ENCODE measurements at regions not wholly inside any gene's neighbourhood (a gene's known extent, or its start where the extent isn't known, plus 50 kb on each side); places are given as distances from the start of the nearest gene placed in this dataset.

DNA sequence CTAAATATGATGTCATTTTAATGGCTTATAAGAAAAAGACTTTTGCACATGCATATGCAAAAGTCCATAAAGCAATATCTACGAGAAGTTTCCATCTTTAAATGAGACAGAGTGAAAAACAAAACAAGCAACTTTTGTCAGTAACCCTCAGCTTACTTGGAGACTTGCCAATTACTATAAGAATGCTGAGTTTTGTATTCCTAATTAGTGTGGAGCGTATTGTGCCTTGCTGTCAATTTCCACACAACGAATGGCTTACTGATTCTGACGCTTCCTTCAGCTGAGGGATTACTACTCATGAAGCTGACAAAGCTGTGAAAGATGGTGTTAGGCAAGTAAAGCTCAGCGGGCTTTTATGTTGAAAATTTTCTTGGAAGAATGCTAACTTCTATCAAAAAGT, 440.4 kb upstream of the ADAMTS5 start:
- ChIA-PET POLR2A (no interaction called here), CTCF (no interaction called here)
- TF ChIP-seq SMAD4 (CRISPR knock-in tag; IDR thresholded peaks at IDR 0.05) (no peak), ZNF219 (CRISPR knock-in tag; IDR thresholded peaks at IDR 0.05; ENCODE audit: borderline replicate concordance) (no peak)
- TF ChIP-seq, protein P1, sequence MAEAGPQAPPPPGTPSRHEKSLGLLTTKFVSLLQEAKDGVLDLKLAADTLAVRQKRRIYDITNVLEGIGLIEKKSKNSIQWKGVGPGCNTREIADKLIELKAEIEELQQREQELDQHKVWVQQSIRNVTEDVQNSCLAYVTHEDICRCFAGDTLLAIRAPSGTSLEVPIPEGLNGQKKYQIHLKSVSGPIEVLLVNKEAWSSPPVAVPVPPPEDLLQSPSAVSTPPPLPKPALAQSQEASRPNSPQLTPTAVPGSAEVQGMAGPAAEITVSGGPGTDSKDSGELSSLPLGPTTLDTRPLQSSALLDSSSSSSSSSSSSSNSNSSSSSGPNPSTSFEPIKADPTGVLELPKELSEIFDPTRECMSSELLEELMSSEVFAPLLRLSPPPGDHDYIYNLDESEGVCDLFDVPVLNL (CRISPR knock-in tag; IDR thresholded peaks at IDR 0.05; ENCODE audit: borderline replicate concordance, low read depth), result no peak
- Mint-ChIP-seq H3K9me3 (peaks cover 9% of the 10 kb centered on the region), H3K4me3 (no peak overlapping the region), H3K27me3 (ENCODE audit: low read depth) (no peaks in the 10 kb centered on the region), H3K27ac (no peak overlapping the region), H3K4me1 (peaks cover 14% of the 10 kb centered on the region), H3K36me3 (no peaks in the 10 kb centered on the region)
- DNase-seq (ENCODE audit: low spot score), result no peak
- ATAC-seq, result no peak

DNA sequence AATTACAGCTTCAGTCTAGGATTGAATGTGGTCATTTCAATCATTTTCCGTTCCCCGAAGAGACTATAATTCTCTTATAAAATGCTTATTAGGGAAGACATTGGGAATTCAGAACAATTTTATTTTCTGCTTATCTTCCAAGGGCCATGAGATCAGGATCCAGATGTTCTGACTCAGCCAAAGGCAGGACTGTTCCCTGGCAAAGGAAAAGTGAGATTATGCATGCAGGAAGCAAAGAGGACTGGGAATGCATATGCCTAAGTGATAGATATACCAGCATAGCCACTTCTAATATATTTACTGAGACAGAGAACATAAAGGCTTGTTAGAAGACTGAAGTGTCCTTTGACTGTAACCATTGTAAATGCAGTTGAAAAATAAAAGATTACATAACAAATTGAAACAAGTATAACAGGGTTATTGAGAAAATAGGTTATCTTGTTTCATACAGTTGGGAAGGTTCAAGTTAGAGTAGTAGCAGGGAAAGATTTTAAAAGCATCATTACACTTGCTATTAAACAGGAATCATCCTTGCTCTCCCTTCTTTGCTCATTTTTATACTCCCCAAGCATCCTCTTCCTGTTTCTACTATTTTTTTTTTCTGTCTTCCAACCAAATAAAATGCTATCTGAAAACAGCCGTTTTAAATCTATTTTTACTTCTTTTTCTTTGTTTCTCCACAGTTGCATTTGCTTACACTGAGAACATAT, 439.6 kb upstream of the ADAMTS5 start:
- Mint-ChIP-seq H3K36me3 (no peaks in the 10 kb centered on the region), H3K4me3 (no peak overlapping the region), H3K9me3 (peaks cover 9% of the 10 kb centered on the region), H3K27ac (no peak overlapping the region), H3K4me1 (peaks cover 17% of the 10 kb centered on the region), H3K27me3 (ENCODE audit: low read depth) (no peaks in the 10 kb centered on the region)
- ChIA-PET POLR2A (no interaction called here), CTCF (no interaction called here)
- peak; percentile 32; the same call in 1 of the 2 replicates for ATAC-seq
- TF ChIP-seq TEAD4 (CRISPR knock-in tag; IDR thresholded peaks at IDR 0.05), result no peak
- no peak for TF ChIP-seq CREM (CRISPR knock-in tag; IDR thresholded peaks at IDR 0.05)
- TF ChIP-seq ELF4 (CRISPR knock-in tag; IDR thresholded peaks at IDR 0.05; ENCODE audit: low read depth), result no peak
- TF ChIP-seq FOXP1 (CRISPR knock-in tag; IDR thresholded peaks at IDR 0.05; ENCODE audit: borderline replicate concordance), result no peak
- TF ChIP-seq, protein P2, sequence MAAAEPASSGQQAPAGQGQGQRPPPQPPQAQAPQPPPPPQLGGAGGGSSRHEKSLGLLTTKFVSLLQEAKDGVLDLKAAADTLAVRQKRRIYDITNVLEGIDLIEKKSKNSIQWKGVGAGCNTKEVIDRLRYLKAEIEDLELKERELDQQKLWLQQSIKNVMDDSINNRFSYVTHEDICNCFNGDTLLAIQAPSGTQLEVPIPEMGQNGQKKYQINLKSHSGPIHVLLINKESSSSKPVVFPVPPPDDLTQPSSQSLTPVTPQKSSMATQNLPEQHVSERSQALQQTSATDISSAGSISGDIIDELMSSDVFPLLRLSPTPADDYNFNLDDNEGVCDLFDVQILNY (CRISPR knock-in tag; IDR thresholded peaks at IDR 0.05), result no peak
- TF ChIP-seq NR2C2 (CRISPR knock-in tag; IDR thresholded peaks at IDR 0.05), result no peak
- TF ChIP-seq, protein P1 (CRISPR knock-in tag; IDR thresholded peaks at IDR 0.05; ENCODE audit: borderline replicate concordance, low read depth), result no peak
- TF ChIP-seq MYBL2 (CRISPR knock-in tag; IDR thresholded peaks at IDR 0.05), result no peak
- no peak for TF ChIP-seq NR1H2 (CRISPR knock-in tag; IDR thresholded peaks at IDR 0.05)
- TF ChIP-seq, protein P3, sequence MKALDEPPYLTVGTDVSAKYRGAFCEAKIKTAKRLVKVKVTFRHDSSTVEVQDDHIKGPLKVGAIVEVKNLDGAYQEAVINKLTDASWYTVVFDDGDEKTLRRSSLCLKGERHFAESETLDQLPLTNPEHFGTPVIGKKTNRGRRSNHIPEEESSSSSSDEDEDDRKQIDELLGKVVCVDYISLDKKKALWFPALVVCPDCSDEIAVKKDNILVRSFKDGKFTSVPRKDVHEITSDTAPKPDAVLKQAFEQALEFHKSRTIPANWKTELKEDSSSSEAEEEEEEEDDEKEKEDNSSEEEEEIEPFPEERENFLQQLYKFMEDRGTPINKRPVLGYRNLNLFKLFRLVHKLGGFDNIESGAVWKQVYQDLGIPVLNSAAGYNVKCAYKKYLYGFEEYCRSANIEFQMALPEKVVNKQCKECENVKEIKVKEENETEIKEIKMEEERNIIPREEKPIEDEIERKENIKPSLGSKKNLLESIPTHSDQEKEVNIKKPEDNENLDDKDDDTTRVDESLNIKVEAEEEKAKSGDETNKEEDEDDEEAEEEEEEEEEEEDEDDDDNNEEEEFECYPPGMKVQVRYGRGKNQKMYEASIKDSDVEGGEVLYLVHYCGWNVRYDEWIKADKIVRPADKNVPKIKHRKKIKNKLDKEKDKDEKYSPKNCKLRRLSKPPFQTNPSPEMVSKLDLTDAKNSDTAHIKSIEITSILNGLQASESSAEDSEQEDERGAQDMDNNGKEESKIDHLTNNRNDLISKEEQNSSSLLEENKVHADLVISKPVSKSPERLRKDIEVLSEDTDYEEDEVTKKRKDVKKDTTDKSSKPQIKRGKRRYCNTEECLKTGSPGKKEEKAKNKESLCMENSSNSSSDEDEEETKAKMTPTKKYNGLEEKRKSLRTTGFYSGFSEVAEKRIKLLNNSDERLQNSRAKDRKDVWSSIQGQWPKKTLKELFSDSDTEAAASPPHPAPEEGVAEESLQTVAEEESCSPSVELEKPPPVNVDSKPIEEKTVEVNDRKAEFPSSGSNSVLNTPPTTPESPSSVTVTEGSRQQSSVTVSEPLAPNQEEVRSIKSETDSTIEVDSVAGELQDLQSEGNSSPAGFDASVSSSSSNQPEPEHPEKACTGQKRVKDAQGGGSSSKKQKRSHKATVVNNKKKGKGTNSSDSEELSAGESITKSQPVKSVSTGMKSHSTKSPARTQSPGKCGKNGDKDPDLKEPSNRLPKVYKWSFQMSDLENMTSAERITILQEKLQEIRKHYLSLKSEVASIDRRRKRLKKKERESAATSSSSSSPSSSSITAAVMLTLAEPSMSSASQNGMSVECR (CRISPR knock-in tag; IDR thresholded peaks at IDR 0.05; ENCODE audit: borderline replicate concordance), result no peak
- no peak for DNase-seq (ENCODE audit: low spot score)

DNA sequence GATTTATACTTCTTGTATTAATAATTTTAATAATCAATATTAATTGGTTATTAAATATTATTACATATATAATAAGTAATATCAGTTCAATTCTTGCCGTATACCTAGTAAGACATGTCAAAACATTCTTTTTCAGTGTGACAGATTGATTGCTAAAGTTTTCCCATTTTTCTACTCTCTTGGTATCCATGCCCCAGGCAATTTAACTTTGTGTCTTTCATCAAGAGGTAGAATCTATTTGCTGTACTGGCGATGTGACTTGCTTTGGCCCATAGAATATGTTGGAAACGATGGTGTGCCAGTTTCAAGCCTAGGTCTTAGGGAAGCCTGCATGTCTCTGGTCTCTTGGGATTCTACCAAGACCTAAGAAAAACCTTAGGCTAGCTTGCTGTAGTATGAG, 436.1 kb upstream of the ADAMTS5 start:
- DNase-seq (ENCODE audit: low spot score), result no peak
- CTCF ChIA-PET, result no interaction called here
- no peak for ATAC-seq
- H3K4me1 Mint-ChIP-seq, result peaks cover 27% of the 10 kb centered on the region
- no peaks in the 10 kb centered on the region for H3K36me3 Mint-ChIP-seq
- TF ChIP-seq MYBL2 (CRISPR knock-in tag; IDR thresholded peaks at IDR 0.05) (no peak), ZNF121 (CRISPR knock-in tag; IDR thresholded peaks at IDR 0.05) (no peak), ZNF671 (CRISPR knock-in tag; IDR thresholded peaks at IDR 0.05) (no peak), HMGA2 (CRISPR knock-in tag; IDR thresholded peaks at IDR 0.05) (peak; percentile 53; the same call in 1 of the 2 replicates), JUN (CRISPR knock-in tag; IDR thresholded peaks at IDR 0.05) (no peak)
- POLR2A ChIA-PET, result no interaction called here
- no peak overlapping the region for H3K4me3 Mint-ChIP-seq
- no peak overlapping the region for H3K27ac Mint-ChIP-seq
- H3K9me3 Mint-ChIP-seq, result no peaks in the 10 kb centered on the region
- no peaks in the 10 kb centered on the region for H3K27me3 Mint-ChIP-seq (ENCODE audit: low read depth)
